GM21526 (cell line): ENCODE measurements at regions not wholly inside any gene's neighbourhood (a gene's known extent, or its start where the extent isn't known, plus 50 kb on each side); places are given as distances from the start of the nearest gene placed in this dataset.

Source experiments
- ATAC-seq: cut with Tn5 transposase; IDR thresholded peaks from one replicate; pipeline ENCODE4 v1.9.1; 2021; ENCODE audit warnings: moderate library complexity; ENCODE audit not compliant: unreplicated experiment, low FRiP score

DNA sequence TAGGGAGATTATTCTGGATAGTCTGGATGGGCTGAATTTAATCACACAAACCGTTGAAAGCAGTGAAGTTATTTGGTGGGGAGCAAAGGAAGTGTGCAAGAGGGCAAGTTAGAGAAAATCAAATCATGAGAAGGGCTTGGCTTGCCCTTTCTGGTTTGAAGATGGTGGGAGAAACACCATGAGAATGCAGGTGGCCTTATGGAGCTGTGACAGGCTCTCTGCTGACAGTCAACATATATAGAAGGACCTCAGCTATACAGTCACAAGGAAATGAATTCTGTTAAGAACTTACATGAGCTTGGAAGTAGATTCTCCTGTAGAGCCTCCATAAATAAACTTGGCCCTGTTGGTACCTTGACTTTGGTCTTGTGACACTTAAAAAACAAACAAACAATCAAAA is 72.3 kb downstream of the GMNC start:
- no peak for ATAC-seq

- ATAC-seq: no peak
Observed at GRCh38 chr3:190786898-190787297, 75.6 kb downstream of the GMNC start.

DNA sequence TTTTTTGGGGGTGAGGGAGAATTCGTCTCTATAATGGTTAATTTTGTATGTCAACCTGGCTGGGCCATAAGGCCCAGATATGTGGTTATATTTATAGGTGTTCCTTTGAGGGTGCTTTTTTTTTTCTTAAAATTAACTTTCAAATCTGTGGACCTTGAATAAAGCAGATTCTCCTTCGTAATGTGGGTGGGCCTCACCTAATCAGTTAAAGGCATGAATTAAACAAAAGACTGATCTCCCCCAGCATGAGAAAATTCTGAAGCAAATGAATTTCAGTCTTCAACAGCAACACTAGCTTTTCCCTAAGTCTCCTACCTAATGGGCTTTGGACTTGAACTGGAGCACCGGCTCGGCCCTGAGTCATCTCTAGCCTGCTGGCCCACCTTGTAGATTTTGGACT is 77.4 kb downstream of the GMNC start:
- no peak for ATAC-seq

DNA sequence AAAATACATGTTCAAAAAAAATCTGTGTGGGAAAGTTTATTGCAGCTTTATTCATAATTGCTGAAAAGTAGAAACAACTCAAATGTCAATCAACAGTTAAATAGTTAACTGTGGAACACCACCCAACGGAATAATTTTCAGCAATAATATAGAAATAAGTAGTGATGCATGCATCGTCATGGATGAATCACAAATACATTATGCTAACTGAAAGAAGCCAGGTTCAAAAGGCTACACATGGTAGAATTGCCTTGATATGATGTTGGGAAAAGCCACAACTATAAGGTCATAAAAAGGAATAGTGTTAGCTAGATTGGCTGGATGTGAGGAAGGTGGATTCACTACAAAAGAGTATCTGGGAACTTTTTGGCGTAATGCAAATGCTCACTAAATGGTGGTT is 82.0 kb downstream of the GMNC start:
- ATAC-seq: no peak

DNA sequence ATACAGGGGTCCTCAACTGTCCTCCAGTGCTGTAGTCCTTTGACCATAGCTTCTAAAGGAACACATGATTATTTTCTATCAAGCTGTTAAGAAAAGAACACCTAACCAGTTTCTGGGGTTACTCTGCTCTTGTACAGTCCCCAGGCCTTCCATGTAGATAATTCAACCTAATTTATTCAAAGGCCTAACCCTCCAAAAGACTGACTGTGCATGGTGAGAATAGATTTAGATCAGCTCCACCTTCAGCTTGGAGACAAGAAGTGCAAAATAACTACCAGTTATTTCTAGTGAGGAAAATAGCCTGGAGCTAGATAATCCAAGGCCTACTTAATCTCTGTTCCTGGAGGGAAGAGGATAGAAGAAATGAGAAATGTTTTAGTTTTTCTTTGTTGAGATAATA is 87.9 kb downstream of the GMNC start:
- no peak for ATAC-seq

- ATAC-seq: no peak
Observed at GRCh38 chr3:190773948-190774347, 88.5 kb downstream of the GMNC start.

DNA sequence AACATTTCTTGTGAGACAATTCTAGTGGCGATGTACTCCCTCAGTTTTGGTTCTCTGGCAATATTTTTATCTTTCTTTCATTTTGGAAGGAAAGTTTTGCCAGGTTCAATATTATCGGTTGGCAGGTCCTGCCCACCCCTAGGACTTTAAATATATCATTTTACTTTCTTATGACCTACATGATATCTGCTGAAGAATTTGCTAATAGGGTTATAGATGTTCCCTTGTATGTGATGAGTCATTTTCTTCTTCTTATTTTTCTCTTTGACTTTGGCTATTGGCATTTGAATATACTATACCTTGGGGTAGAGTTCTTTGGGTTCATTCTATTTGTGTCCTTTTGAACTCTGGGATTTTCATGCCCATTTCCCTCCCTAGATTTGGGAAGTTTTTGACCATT is 89.7 kb downstream of the GMNC start:
- ATAC-seq: no peak

DNA sequence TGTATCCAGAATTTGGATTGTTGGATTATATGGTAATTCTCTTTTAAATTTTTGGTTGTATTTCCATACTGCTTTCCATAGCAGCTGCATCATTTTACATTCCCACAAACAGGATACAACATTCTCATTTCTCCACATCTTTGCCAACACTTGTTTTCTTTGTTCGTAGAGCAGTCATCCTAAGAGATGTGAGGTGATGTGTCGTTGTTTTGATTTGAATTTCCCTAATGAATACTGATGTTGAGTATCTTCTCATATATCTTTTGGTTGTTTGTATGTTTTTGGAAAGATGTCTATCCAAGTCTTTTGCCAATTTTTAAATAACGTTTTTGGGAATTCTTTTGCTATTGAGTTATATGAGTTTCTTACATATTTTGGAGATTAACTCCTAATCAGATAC is 93.6 kb downstream of the GMNC start:
- no peak for ATAC-seq

DNA sequence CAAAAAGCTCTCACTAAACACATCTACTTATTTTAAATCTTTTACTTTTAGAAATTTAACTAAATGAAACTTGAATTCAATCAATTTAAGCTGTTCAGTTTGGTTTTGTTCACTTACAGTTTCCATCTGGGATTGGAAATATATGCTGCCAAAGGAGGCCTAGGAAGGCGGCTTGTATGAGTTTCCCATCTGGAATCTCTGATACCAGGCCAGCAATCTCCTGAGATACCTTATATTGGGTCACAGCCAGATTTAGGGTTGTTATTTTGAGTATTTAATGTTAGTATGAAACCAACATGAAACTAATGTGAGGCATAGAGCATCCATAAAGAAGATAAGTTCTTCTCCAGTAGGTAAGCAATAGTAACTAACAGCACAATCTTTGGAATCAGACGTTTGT is 94.6 kb downstream of the GMNC start:
- ATAC-seq: no peak

DNA sequence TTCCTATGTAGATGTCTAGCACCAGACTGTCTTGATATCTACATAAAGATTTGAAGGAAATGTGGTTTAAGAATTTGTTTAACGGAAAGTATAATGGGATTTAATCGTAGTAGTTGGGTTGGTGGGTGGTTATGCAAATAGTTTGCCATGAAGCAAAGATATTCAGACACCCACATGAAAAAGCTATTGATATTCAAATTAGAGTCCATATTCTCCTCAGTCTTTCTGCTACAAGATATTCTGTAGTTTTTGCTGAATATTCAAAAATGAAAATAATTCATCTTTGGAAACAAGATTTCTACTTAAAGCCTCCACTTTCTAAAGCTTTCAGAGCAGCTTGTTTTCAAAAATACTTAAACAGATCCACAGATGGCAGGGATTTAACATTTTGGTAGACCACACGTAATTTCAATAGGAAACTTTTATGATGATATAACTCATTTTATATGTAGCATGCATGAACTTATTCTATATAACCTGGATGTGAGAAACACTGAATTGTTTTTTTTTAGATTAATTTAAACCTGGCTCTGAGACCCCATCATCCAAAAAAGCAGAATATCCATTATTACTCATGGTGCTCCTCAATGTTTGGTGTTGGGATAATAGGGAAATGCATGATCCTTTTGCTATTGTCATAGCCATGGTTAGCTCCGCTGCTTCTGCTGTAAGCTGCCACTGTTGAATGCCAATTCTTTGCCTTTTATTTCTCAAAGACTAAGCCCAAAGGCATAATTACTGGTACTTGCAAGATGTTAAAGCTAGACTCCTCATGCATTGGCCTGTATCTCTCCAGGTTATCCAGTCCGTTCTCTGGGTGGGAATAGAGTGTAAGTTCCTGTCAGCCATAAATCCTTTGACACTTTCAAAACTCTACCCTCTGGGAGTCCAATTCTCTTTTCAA is 98.0 kb downstream of the GMNC start:
- no peak for ATAC-seq

DNA sequence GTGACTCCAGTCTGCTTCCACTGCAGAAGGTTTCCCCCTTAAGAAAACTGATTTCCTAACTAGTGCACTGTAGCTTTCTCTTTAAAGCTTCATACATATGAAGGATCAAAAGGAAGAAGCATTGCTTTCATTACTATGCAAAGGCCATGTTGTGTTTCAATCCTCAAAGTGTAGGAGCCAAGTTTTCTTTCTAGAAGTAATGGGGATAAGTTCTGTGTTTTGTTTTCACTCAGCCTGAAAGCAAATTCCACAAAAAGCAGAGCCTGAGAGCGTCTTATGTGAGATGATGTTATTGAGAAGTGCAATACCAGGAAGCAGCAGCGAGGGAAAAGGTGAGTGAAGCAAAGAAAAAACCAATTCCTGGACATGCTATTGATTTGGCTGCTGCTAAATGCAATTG is 99.7 kb downstream of the GMNC start:
- ATAC-seq: no peak

DNA sequence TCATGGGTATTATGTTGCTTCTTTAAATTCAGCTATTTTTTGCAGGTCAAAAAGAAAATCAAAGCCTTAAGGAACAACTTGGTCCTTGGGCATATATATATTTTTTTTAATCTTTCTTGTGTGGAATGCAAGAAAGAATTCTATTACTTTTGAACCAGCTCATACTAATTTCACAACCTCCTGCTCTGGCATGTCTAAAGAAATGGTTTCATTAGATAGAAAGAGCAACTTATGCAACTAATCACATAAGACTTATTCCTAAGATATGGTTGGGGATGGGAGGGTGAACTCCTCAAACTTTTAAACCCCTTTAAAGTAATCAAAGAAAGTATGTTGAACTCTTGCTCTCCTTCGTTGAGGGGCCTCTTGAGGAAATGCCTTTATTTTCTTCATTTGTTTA is 114.9 kb downstream of the GMNC start:
- no peak for ATAC-seq

GRCh38 chr3:190746986-190747385 is 115.5 kb downstream of the GMNC start:
- ATAC-seq: no peak

DNA sequence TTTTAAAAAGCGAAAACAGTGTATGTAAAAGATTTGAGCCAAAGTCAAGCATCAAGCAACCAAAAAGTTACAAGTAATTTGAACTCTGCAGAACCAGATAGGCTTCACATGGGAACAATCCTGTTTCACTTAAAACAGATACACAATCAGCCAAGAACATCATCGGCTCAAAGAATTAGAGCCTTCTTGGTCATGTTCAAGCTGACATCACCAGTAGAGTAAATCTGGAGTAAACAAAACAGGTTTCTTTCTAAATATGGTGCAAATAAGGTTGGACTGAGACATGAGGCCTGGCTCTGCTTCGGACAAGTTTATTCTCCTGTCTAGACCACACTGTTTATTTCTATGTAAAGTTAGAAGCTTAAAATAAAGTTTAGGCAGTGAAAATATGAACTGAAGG is 116.0 kb downstream of the GMNC start:
- no peak for ATAC-seq

DNA sequence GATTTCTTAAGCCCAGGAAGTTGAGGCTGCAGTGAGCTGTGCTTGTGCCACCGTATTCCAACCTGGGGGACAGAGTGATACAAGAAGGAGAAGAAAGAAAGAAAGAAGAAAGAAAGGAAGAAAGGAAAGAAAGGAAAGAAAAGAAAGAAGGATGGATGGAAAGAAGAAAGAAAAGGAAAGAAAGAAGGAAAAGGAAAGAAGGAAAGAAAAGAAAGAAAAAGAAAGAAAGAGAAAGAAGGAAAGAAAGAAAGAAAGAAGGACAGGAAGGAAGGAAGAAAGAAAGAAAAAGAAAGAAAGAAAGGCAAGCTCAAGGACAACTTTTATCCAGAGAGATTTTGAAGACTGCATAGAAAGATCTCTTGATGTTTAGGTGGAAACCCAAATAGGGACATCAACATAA is 120.7 kb downstream of the GMNC start:
- no peak for ATAC-seq

- ATAC-seq: no peak
Observed at GRCh38 chr3:190739641-190740185, 122.8 kb downstream of the GMNC start.

GRCh38 chr3:190738636-190739155 is 123.8 kb downstream of the GMNC start:
- ATAC-seq: no peak

DNA sequence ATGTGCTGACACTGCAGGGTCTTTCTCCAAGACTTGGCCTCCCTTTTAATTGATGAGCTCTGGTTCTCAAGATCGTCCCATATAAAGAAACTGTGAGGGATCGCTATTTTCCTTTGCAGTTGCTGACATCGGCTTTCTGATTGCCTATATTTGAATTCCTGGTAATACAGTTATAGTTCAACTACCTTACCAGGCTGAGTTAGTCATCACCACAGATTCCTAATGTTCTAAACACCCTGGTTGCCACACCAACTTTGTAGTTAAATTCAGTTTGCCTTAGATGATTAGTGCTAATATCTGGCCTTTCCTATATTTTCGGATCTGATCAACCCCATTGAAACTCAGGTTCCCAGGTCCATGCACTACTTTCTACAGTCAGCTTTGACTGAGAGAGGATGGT is 125.0 kb downstream of the GMNC start:
- no peak for ATAC-seq

GRCh38 chr3:190734490-190734889 is 128.0 kb downstream of the GMNC start:
- no peak for ATAC-seq

- ATAC-seq: no peak
Observed at GRCh38 chr3:190733591-190734146, 128.8 kb downstream of the GMNC start.

GRCh38 chr3:190731596-190731995 is 130.9 kb downstream of the GMNC start:
- no peak for ATAC-seq
